Loucy (cell line): ENCODE measurements at regions not wholly inside any gene's neighbourhood (a gene's known extent, or its start where the extent isn't known, plus 50 kb on each side); places are given as distances from the start of the nearest gene placed in this dataset.

Source experiments
- H2AFZ ChIP-seq: fragments of 200-600 bp; sonication (generic); 2 replicates; pipeline ENCODE4 v1.6.0; 2016; ENCODE audit warnings: antibody characterized with exemption, mild to moderate bottlenecking, low read length, moderate library complexity
- H3F3A ChIP-seq: fragments of 200-600 bp; 2 replicates; pipeline ENCODE4 v1.6.0; 2016; ENCODE audit warnings: antibody characterized with exemption, low read depth, mild to moderate bottlenecking
- H3K27me3 ChIP-seq: fragments of 200-600 bp; sonication (generic); 2 replicates; pipeline ENCODE4 v1.6.1; 2014; ENCODE audit warnings: low read length, mild to moderate bottlenecking; ENCODE audit not compliant: insufficient read depth, poor library complexity, severe bottlenecking
- H3K36me3 ChIP-seq: fragments of 200-600 bp; sonication (generic); 2 replicates; pipeline ENCODE4 v1.6.1; 2016; ENCODE audit warnings: low read length; ENCODE audit not compliant: insufficient read depth
- H3K4me1 ChIP-seq: fragments of 200-600 bp; sonication (generic); 2 replicates; pipeline ENCODE4 v1.5.1; 2014; ENCODE audit warnings: low read length, mild to moderate bottlenecking; ENCODE audit not compliant: insufficient read depth, poor library complexity, severe bottlenecking
- H3K4me2 ChIP-seq: fragments of 200-600 bp; sonication (generic); 2 replicates; pipeline ENCODE4 v1.6.0; 2014; ENCODE audit warnings: antibody characterized with exemption, low read length, low read depth, mild to moderate bottlenecking; ENCODE audit not compliant: poor library complexity, severe bottlenecking
- H3K4me3 ChIP-seq: fragments of 200-600 bp; sonication (generic); 2 replicates; pipeline ENCODE4 v1.5.1; 2014; ENCODE audit warnings: low read length, mild to moderate bottlenecking, mixed read lengths; ENCODE audit not compliant: poor library complexity, severe bottlenecking
- H3K79me2 ChIP-seq: fragments of 200-600 bp; sonication (generic); 2 replicates; pipeline ENCODE4 v1.6.1; 2014; ENCODE audit warnings: low read length; ENCODE audit not compliant: insufficient read depth
- H3K9ac ChIP-seq: fragments of 200-600 bp; sonication (generic); 2 replicates; pipeline ENCODE4 v1.6.0; 2014; ENCODE audit warnings: mild to moderate bottlenecking, low read depth, low read length, moderate library complexity; ENCODE audit not compliant: poor library complexity, severe bottlenecking
- H3K9me2 ChIP-seq: fragments of 200-600 bp; sonication (generic); replicated peaks from 2 replicates; pipeline ENCODE4 v1.6.1; 2016; ENCODE audit warnings: low read depth, low read length, mixed read lengths
- H3K9me3 ChIP-seq: fragments of 200-600 bp; sonication (generic); 2 replicates; pipeline ENCODE4 v1.6.1; 2014; ENCODE audit warnings: mild to moderate bottlenecking, antibody characterized with exemption, low read length, low read depth; ENCODE audit not compliant: insufficient read depth
- H4K20me1 ChIP-seq: fragments of 200-600 bp; sonication (generic); 2 replicates; pipeline ENCODE4 v1.6.0; 2014; ENCODE audit warnings: antibody characterized with exemption, low read length, mild to moderate bottlenecking; ENCODE audit not compliant: insufficient read depth, poor library complexity, severe bottlenecking
- CTCF ChIP-seq: fragments of 200-600 bp; sonication (generic); conservative IDR thresholded peaks from 2 replicates; pipeline ENCODE4 v1.5.1; 2014; ENCODE audit warnings: mild to moderate bottlenecking, antibody characterized with exemption, low read length
- EZH2phosphoT487 ChIP-seq: fragments of 200-600 bp; IDR thresholded peaks from 2 replicates; pipeline ENCODE4 v1.6.1; 2018; ENCODE audit warnings: antibody characterized with exemption, mild to moderate bottlenecking, moderate library complexity, borderline replicate concordance

- no peak for TF ChIP-seq CTCF
- TF ChIP-seq EZH2phosphoT487, result no peak
- Histone ChIP-seq H2AFZ (no peak overlapping the region), H3K4me2 (no peak overlapping the region), H4K20me1 (no peaks in the 10 kb centered on the region), H3K9ac (no peak overlapping the region), H3K9me2 (no peaks in the 10 kb centered on the region), H3K79me2 (no peaks in the 10 kb centered on the region), H3F3A (no peaks in the 10 kb centered on the region; the same call in 1 of the 2 replicates), H3K4me3 (no peak overlapping the region), H3K36me3 (no peaks in the 10 kb centered on the region), H3K9me3 (no peaks in the 10 kb centered on the region), H3K4me1 (peaks cover 42% of the 10 kb centered on the region), H3K27me3 (no peaks in the 10 kb centered on the region)
Observed at GRCh38 chr3:59538753-59539432, 489.1 kb upstream of the CFAP20DC start.

- H3K79me2 ChIP-seq, result no peaks in the 10 kb centered on the region
- no peak overlapping the region for H2AFZ ChIP-seq
- no peaks in the 10 kb centered on the region for H3K9me3 ChIP-seq
- H3K36me3 ChIP-seq, result no peaks in the 10 kb centered on the region
- peaks cover 18% of the 10 kb centered on the region for H3K4me1 ChIP-seq
- H3F3A ChIP-seq, result no peaks in the 10 kb centered on the region; the same call in 1 of the 2 replicates
- H4K20me1 ChIP-seq, result no peaks in the 10 kb centered on the region
- no peak overlapping the region for H3K4me3 ChIP-seq
- H3K9ac ChIP-seq, result no peak overlapping the region
- no peaks in the 10 kb centered on the region for H3K9me2 ChIP-seq
- H3K27me3 ChIP-seq, result no peaks in the 10 kb centered on the region
- no peak overlapping the region for H3K4me2 ChIP-seq
- no peak for TF ChIP-seq EZH2phosphoT487
- TF ChIP-seq CTCF, result no peak
Observed at GRCh38 chr3:59535791-59536221, 486.0 kb upstream of the CFAP20DC start.

- no peak overlapping the region for H2AFZ ChIP-seq
- no peaks in the 10 kb centered on the region for H3K79me2 ChIP-seq
- TF ChIP-seq CTCF, result no peak
- no peak for TF ChIP-seq EZH2phosphoT487
- no peaks in the 10 kb centered on the region for H4K20me1 ChIP-seq
- H3K4me2 ChIP-seq, result no peak overlapping the region
- H3K9me3 ChIP-seq, result no peaks in the 10 kb centered on the region
- peaks cover 10% of the 10 kb centered on the region for H3K4me1 ChIP-seq
- H3K36me3 ChIP-seq, result no peaks in the 10 kb centered on the region
- H3K9me2 ChIP-seq, result no peaks in the 10 kb centered on the region
- H3K9ac ChIP-seq, result no peak overlapping the region
- no peak overlapping the region for H3K4me3 ChIP-seq
- no peaks in the 10 kb centered on the region for H3F3A ChIP-seq
- no peaks in the 10 kb centered on the region for H3K27me3 ChIP-seq
Observed at GRCh38 chr3:59531994-59532393, 482.2 kb upstream of the CFAP20DC start.
